Smooth muscle cell (in vitro differentiated cells): ENCODE measurements at regions not wholly inside any gene's neighbourhood (a gene's known extent, or its start where the extent isn't known, plus 50 kb on each side); places are given as distances from the start of the nearest gene placed in this dataset.

Experiments
- DNase-seq: peaks from one replicate; lab custom pipeline; 2025; ENCODE audit not compliant: unreplicated experiment; lab: John Stamatoyannopoulos, UW
- H2AFZ ChIP-seq: fragments of 200-600 bp; sonication (generic); 2 replicates; pipeline ENCODE4 v1.6.0; 2016; ENCODE audit warnings: antibody characterized with exemption, low read depth, mild to moderate bottlenecking
- H3F3A ChIP-seq: fragments of 200-600 bp; sonication (generic); 2 replicates; pipeline ENCODE4 v1.6.0; 2017; ENCODE audit warnings: antibody characterized with exemption, low read depth
- H3K27ac ChIP-seq: fragments of 200-600 bp; sonication (generic); 2 replicates; pipeline ENCODE4 v1.5.1; 2016; ENCODE audit warnings: low read depth, mild to moderate bottlenecking
- H3K27me3 ChIP-seq: fragments of 200-600 bp; sonication (generic); 2 replicates; pipeline ENCODE4 v1.6.1; 2016; ENCODE audit warnings: low read depth, mild to moderate bottlenecking
- H3K36me3 ChIP-seq: fragments of 200-600 bp; sonication (generic); 2 replicates; pipeline ENCODE4 v1.5.1; 2016; ENCODE audit warnings: low read depth
- H3K4me1 ChIP-seq: fragments of 200-600 bp; sonication (generic); 2 replicates; pipeline ENCODE4 v1.5.1; 2016; ENCODE audit warnings: low read depth
- H3K4me2 ChIP-seq: fragments of 200-600 bp; sonication (generic); 2 replicates; pipeline ENCODE4 v1.6.0; 2016; ENCODE audit warnings: mild to moderate bottlenecking
- H3K4me3 ChIP-seq: fragments of 200-600 bp; sonication (generic); 2 replicates; pipeline ENCODE4 v1.5.1; 2016; ENCODE audit warnings: mild to moderate bottlenecking
- H3K79me2 ChIP-seq: fragments of 200-600 bp; sonication (generic); 2 replicates; pipeline ENCODE4 v1.6.0; 2016; ENCODE audit warnings: low read depth, mild to moderate bottlenecking
- H3K9ac ChIP-seq: fragments of 200-600 bp; sonication (generic); 2 replicates; pipeline ENCODE4 v1.6.0; 2016; ENCODE audit warnings: low read depth
- H3K9me3 ChIP-seq: fragments of 200-600 bp; sonication (generic); replicated peaks from 2 replicates; pipeline ENCODE4 v1.5.1; 2016; ENCODE audit warnings: low read depth
- H4K20me1 ChIP-seq: fragments of 200-600 bp; sonication (generic); 2 replicates; pipeline ENCODE4 v1.6.0; 2016; ENCODE audit warnings: low read depth
- CTCF ChIP-seq: fragments of 200-600 bp; sonication (generic); IDR thresholded peaks from 2 replicates; pipeline ENCODE4 v1.5.1; 2017; ENCODE audit warnings: borderline replicate concordance, mild to moderate bottlenecking, antibody characterized with exemption; ENCODE audit not compliant: insufficient read depth, poor library complexity, severe bottlenecking
- WGBS: methylation state at CpG from one replicate; pipeline ENCODE4 v1.1.7; 2016; ENCODE audit warnings: low lambda C conversion rate; 5-methylcytosine and 5-hydroxymethylcytosine counted together

GRCh38 chr20:40760399-40760798 lies 71.4 kb upstream of the MAFB start:
- Histone ChIP-seq H3K4me1 (no peaks in the 10 kb centered on the region), H3K9me3 (no peaks in the 10 kb centered on the region), H3K4me2 (no peak overlapping the region), H3K27ac (no peak overlapping the region), H3K4me3 (no peak overlapping the region), H3K79me2 (no peaks in the 10 kb centered on the region), H4K20me1 (no peaks in the 10 kb centered on the region), H3K9ac (no peak overlapping the region), H3K27me3 (no peaks in the 10 kb centered on the region), H2AFZ (no peak overlapping the region), H3K36me3 (no peaks in the 10 kb centered on the region), H3F3A (no peaks in the 10 kb centered on the region)
- TF ChIP-seq CTCF = no peak
- no peak for DNase-seq
- 71% methylated on average over 3 of the region's 3 CpGs for WGBS

- Histone ChIP-seq H4K20me1 (no peaks in the 10 kb centered on the region), H3K27ac (no peak overlapping the region), H3K9me3 (no peaks in the 10 kb centered on the region), H3K9ac (no peak overlapping the region), H3K27me3 (no peaks in the 10 kb centered on the region), H3F3A (no peaks in the 10 kb centered on the region), H3K36me3 (no peaks in the 10 kb centered on the region), H3K4me2 (no peak overlapping the region), H2AFZ (no peak overlapping the region), H3K4me1 (no peaks in the 10 kb centered on the region), H3K79me2 (no peaks in the 10 kb centered on the region), H3K4me3 (no peak overlapping the region)
- 93% methylated on average over 10 of the region's 10 CpGs for WGBS
- TF ChIP-seq CTCF = no peak
- no peak for DNase-seq
Measured at GRCh38 chr20:40763646-40764295, 74.7 kb upstream of the MAFB start.

- Histone ChIP-seq H3K4me3 (no peak overlapping the region), H3F3A (no peaks in the 10 kb centered on the region), H3K27ac (no peak overlapping the region), H3K36me3 (no peaks in the 10 kb centered on the region), H3K4me1 (no peaks in the 10 kb centered on the region), H2AFZ (no peak overlapping the region), H4K20me1 (no peaks in the 10 kb centered on the region), H3K79me2 (no peaks in the 10 kb centered on the region), H3K9me3 (no peaks in the 10 kb centered on the region), H3K9ac (no peak overlapping the region), H3K27me3 (no peaks in the 10 kb centered on the region), H3K4me2 (no peak overlapping the region)
- DNase-seq = no peak
- 78% methylated on average over 4 of the region's 4 CpGs for WGBS
- no peak for TF ChIP-seq CTCF
Measured at GRCh38 chr20:40765814-40766480, 76.9 kb upstream of the MAFB start.
